ENCODE measurements at regions not wholly inside any gene's neighbourhood (a gene's known extent, or its start where the extent isn't known, plus 50 kb on each side); places are given as distances from the start of the nearest gene placed in this dataset.

- H3K9me3 ChIP-seq (ENCODE audit: control insufficient read depth in 2 of 2, insufficient read depth in 1 of 2, low read depth in 1 of 2, low read length in 1 of 2), result no peaks in the 10 kb centered on the region
- H3K4me3 ChIP-seq (ENCODE audit: low read depth in 1 of 2, low read length in 2 of 2), result no peak overlapping the region
- H3K27me3 ChIP-seq (ENCODE audit: control insufficient read depth in 1 of 2, insufficient read depth in 2 of 2, low read length in 2 of 2), result peaks cover 0 to 3% of the 10 kb centered on the region in 2 donors
- WGBS, 2 donors, result 80 to 86% methylated on average over 3 of the region's 3 CpGs
- H3K4me1 ChIP-seq (ENCODE audit: control insufficient read depth in 2 of 2, insufficient read depth in 2 of 2, low read length in 1 of 2), result no peaks in the 10 kb centered on the region
- H3K27ac ChIP-seq (ENCODE audit: low read depth in 2 of 2, low read length in 1 of 2), result no peak overlapping the region
- H3K36me3 ChIP-seq (ENCODE audit: control insufficient read depth in 2 of 2, insufficient read depth in 2 of 2, low read length in 1 of 2), result no peaks in the 10 kb centered on the region
Measured at GRCh38 chr12:3924761-3925160, 51.6 kb upstream of the PARP11 start.

DNA sequence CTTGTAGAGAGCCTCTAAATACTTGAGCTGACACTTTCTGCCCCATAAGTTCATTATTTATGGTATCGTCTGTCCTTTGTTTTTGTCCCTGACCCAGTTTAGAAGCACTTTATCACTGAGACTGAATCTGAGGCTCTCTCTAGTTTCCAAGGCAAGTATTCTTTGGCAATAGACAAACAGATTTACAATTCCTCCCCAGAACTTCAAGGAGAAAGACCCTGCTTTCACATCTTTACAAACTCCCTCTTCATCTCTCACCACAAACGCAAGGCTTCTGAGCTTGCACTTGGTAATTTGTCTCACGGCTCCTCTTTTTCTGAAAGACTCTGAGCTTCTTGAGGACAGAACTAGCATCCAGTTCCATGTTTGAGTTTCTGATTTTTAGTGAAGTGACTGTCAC, 49.8 kb upstream of the PARP11 start:
- H3K27me3 ChIP-seq (ENCODE audit: control insufficient read depth in 1 of 2, insufficient read depth in 2 of 2, low read length in 2 of 2), result no peaks in the 10 kb centered on the region

More for the DNA sequence above, 49.8 kb upstream of the PARP11 start:
- Histone ChIP-seq H3K36me3 (ENCODE audit: control insufficient read depth in 2 of 2, insufficient read depth in 2 of 2, low read length in 1 of 2) (no peaks in the 10 kb centered on the region), H3K4me1 (ENCODE audit: control insufficient read depth in 2 of 2, insufficient read depth in 2 of 2, low read length in 1 of 2) (no peaks in the 10 kb centered on the region), H3K4me3 (ENCODE audit: low read depth in 1 of 2, low read length in 2 of 2) (no peak overlapping the region), H3K27ac (ENCODE audit: low read depth in 2 of 2, low read length in 1 of 2) (no peak overlapping the region), H3K9me3 (ENCODE audit: control insufficient read depth in 2 of 2, insufficient read depth in 1 of 2, low read depth in 1 of 2, low read length in 1 of 2) (no peaks in the 10 kb centered on the region)
- WGBS, 2 donors, result 67 to 75% methylated on average over 3 of the region's 3 CpGs

Data from esophagus (tissue), 2 donors.